ENCODE measurements at regions not wholly inside any gene's neighbourhood (a gene's known extent, or its start where the extent isn't known, plus 50 kb on each side); places are given as distances from the start of the nearest gene placed in this dataset.

DNA sequence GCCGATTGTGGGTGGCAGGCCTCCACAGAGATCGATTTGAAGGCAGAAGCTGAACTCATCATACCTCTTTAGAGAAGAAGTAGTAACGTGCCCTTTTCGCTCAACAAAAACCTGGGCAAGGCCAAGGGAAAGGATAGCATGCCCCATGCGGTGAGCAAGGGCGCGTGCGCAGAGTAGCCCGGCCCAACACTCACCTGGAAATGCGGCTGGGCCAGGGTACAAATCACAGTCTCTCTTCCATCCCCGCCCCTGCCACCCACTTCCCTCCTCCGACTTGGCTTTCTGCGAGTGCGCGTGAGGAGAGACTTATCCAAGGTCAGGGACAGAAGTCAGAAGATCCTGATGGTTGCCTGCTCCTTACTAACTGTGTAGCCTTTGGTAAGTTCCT lies 160.7 kb upstream of the C1orf21 start:
- no peak overlapping the region for H3K9ac ChIP-seq (ENCODE audit: low read length)
- no peak for TF ChIP-seq EZH2 (IDR thresholded peaks at IDR 0.05; ENCODE audit: borderline replicate concordance, insufficient read depth, low read depth, low read length, poor library complexity, severe bottlenecking)
- TF ChIP-seq, protein P1, sequence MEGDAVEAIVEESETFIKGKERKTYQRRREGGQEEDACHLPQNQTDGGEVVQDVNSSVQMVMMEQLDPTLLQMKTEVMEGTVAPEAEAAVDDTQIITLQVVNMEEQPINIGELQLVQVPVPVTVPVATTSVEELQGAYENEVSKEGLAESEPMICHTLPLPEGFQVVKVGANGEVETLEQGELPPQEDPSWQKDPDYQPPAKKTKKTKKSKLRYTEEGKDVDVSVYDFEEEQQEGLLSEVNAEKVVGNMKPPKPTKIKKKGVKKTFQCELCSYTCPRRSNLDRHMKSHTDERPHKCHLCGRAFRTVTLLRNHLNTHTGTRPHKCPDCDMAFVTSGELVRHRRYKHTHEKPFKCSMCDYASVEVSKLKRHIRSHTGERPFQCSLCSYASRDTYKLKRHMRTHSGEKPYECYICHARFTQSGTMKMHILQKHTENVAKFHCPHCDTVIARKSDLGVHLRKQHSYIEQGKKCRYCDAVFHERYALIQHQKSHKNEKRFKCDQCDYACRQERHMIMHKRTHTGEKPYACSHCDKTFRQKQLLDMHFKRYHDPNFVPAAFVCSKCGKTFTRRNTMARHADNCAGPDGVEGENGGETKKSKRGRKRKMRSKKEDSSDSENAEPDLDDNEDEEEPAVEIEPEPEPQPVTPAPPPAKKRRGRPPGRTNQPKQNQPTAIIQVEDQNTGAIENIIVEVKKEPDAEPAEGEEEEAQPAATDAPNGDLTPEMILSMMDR (IDR thresholded peaks at IDR 0.05): no peak

DNA sequence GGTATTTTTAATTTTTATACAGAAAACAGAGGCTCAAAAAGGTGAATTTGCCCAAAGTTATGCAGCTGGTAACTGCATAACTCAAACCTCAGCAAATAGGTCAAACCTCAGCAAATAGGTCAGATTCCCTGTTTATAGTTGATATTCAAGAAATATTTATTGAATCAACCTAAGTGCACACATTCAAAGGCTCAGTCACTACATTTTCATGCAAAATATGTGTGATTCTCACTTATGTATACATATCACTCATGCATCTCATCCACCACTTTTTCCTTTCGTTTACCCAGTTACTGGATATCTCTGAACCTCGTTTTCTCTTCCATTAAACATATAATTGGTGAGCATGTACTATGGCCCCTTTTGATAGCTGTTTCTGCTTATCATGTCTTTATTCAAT lies 158.3 kb upstream of the C1orf21 start:
- TF ChIP-seq, protein P1 (IDR thresholded peaks at IDR 0.05): no peak
- TF ChIP-seq EZH2 (IDR thresholded peaks at IDR 0.05; ENCODE audit: borderline replicate concordance, insufficient read depth, low read depth, low read length, poor library complexity, severe bottlenecking): no peak
- Histone ChIP-seq H2AFZ (ENCODE audit: insufficient read depth, low read depth, low read length, poor library complexity, severe bottlenecking) (no peak overlapping the region), H3K4me3 (ENCODE audit: control extremely low read depth in 1 of 5, extremely low read depth in 1 of 5, insufficient read depth in 1 of 5, low read depth in 2 of 5, low read length in 4 of 5) (no peak overlapping the region), H3K27me3 (replicated peaks in 1 of 4; ENCODE audit: control extremely low read depth in 1 of 4, control insufficient read depth in 3 of 4, insufficient read depth in 4 of 4, low read length in 3 of 4) (no peaks in the 10 kb centered on the region), H3K4me2 (replicated peaks; ENCODE audit: low read depth, low read length, poor library complexity, severe bottlenecking) (no peak overlapping the region), H3K9ac (ENCODE audit: low read length) (no peak overlapping the region), H4K20me1 (ENCODE audit: control insufficient read depth, insufficient read depth, low read length, poor library complexity, severe bottlenecking) (no peaks in the 10 kb centered on the region), H3K27ac (ENCODE audit: low read length in 2 of 2) (no peak overlapping the region), H3K9me3 (ENCODE audit: control extremely low read depth in 1 of 3, control insufficient read depth in 2 of 3, insufficient read depth in 1 of 3, low read length in 2 of 3) (no peaks in the 10 kb centered on the region), H3K79me2 (ENCODE audit: control insufficient read depth, insufficient read depth, low read length) (no peaks in the 10 kb centered on the region), H3K36me3 (replicated peaks in 1 of 2; ENCODE audit: control extremely low read depth in 1 of 2, control insufficient read depth in 1 of 2, extremely low read depth in 1 of 2, insufficient read depth in 2 of 2, low read length in 1 of 2) (no peaks in the 10 kb centered on the region), H3K4me1 (ENCODE audit: control insufficient read depth in 2 of 2, insufficient read depth in 2 of 2, low read length in 2 of 2) (no peaks in the 10 kb centered on the region)
- intact Hi-C loops (cut with micrococcal nuclease): no loop called here
- H3K9me3 Mint-ChIP-seq (ENCODE audit: insufficient read depth): no peaks in the 10 kb centered on the region
- POLR2A ChIA-PET: no interaction called here
- no peak overlapping the region for H3K4me3 Mint-ChIP-seq
- H3K4me1 Mint-ChIP-seq: no peaks in the 10 kb centered on the region
- WGBS (ENCODE audit: insufficient coverage): no CpG with 5 or more reads among the region's 2 CpGs
- ATAC-seq (ENCODE audit: low read depth): no peak
- H3K27me3 Mint-ChIP-seq: peaks cover 14% of the 10 kb centered on the region
- no peak for DNase-seq
- CTCF ChIA-PET: no interaction called here
- no peak overlapping the region for H3K27ac Mint-ChIP-seq

More for the DNA sequence above, 160.7 kb upstream of the C1orf21 start:
- intact Hi-C loops (cut with micrococcal nuclease): no loop called here
- no peaks in the 10 kb centered on the region for H3K4me1 ChIP-seq (ENCODE audit: control insufficient read depth in 2 of 2, insufficient read depth in 2 of 2, low read length in 2 of 2)
- no peaks in the 10 kb centered on the region for H3K4me1 Mint-ChIP-seq
- H4K20me1 ChIP-seq (ENCODE audit: control insufficient read depth, insufficient read depth, low read length, poor library complexity, severe bottlenecking): no peaks in the 10 kb centered on the region
- H3K4me2 ChIP-seq (replicated peaks; ENCODE audit: low read depth, low read length, poor library complexity, severe bottlenecking): no peak overlapping the region
- 98% methylated on average over 11 of the region's 15 CpGs for WGBS (ENCODE audit: insufficient coverage)
- ChIA-PET POLR2A (no interaction called here), CTCF (interaction anchor here (1.8 kb wide), 2 partner anchors 151 to 571 kb away, joined by 4 to 5 read pairs; no protein-coding TSS in a partner anchor)
- no peaks in the 10 kb centered on the region for H3K9me3 ChIP-seq (ENCODE audit: control extremely low read depth in 1 of 3, control insufficient read depth in 2 of 3, insufficient read depth in 1 of 3, low read length in 2 of 3)
- ATAC-seq (ENCODE audit: low read depth) (no peak), DNase-seq (no peak)
- H3K79me2 ChIP-seq (ENCODE audit: control insufficient read depth, insufficient read depth, low read length): no peaks in the 10 kb centered on the region
- peaks cover 9% of the 10 kb centered on the region for H3K27me3 Mint-ChIP-seq
- no peak overlapping the region for H3K4me3 Mint-ChIP-seq
- no peak overlapping the region for H3K27ac Mint-ChIP-seq
- no peaks in the 10 kb centered on the region for H3K36me3 ChIP-seq (replicated peaks in 1 of 2; ENCODE audit: control extremely low read depth in 1 of 2, control insufficient read depth in 1 of 2, extremely low read depth in 1 of 2, insufficient read depth in 2 of 2, low read length in 1 of 2)
- H3K27me3 ChIP-seq (replicated peaks in 1 of 4; ENCODE audit: control extremely low read depth in 1 of 4, control insufficient read depth in 3 of 4, insufficient read depth in 4 of 4, low read length in 3 of 4): no peaks in the 10 kb centered on the region
- H2AFZ ChIP-seq (ENCODE audit: insufficient read depth, low read depth, low read length, poor library complexity, severe bottlenecking): no peak overlapping the region
- no peaks in the 10 kb centered on the region for H3K9me3 Mint-ChIP-seq (ENCODE audit: insufficient read depth)
- H3K27ac ChIP-seq (ENCODE audit: low read length in 2 of 2): no peak overlapping the region
- no peak overlapping the region for H3K4me3 ChIP-seq (ENCODE audit: control extremely low read depth in 1 of 5, extremely low read depth in 1 of 5, insufficient read depth in 1 of 5, low read depth in 2 of 5, low read length in 4 of 5)
